ENCODE measurements at regions not wholly inside any gene's neighbourhood (a gene's known extent, or its start where the extent isn't known, plus 50 kb on each side); places are given as distances from the start of the nearest gene placed in this dataset.

- Histone ChIP-seq H3K9me2 (no peaks in the 10 kb centered on the region), H3K27me3 (ENCODE audit: insufficient read depth) (no peaks in the 10 kb centered on the region), H3K4me1 (ENCODE audit: control insufficient read depth in 1 of 2, insufficient read depth in 2 of 2, low read depth in 1 of 2, low read length in 1 of 2) (peaks cover 0 to 5% of the 10 kb centered on the region in 2 experiments; a peak in 1 of 4 replicates), H3K9ac (no peak overlapping the region), H3K27ac (ENCODE audit: low read depth in 2 of 2, low read length in 1 of 2) (no peak overlapping the region), H3K36me3 (replicated peaks in 1 of 2; ENCODE audit: control insufficient read depth in 1 of 2, insufficient read depth in 2 of 2, low read length in 1 of 2) (no peaks in the 10 kb centered on the region), H3K9me3 (no peaks in the 10 kb centered on the region), H3F3A (replicated peaks; ENCODE audit: insufficient read depth) (no peaks in the 10 kb centered on the region), H2AFZ (ENCODE audit: low read depth) (no peak overlapping the region), H3K4me2 (no peak overlapping the region), H3K79me2 (ENCODE audit: insufficient read depth) (no peaks in the 10 kb centered on the region), H4K20me1 (ENCODE audit: insufficient read depth) (no peaks in the 10 kb centered on the region), H3K4me3 (ENCODE audit: low read depth in 2 of 2, low read length in 1 of 2) (no peak overlapping the region)
- DNase-seq = no peak
- ChIA-PET CTCF (no interaction called here), POLR2A (no interaction called here)
- 0% methylated on average over 1 of the region's 1 CpG for WGBS (ENCODE audit: low lambda C conversion rate)
- TF ChIP-seq YY1 (IDR thresholded peaks at IDR 0.05; ENCODE audit: low read depth) = no peak
- no peak for TF ChIP-seq REST (IDR thresholded peaks at IDR 0.05; ENCODE audit: low read depth, low read length)
- no peak for TF ChIP-seq MXI1 (IDR thresholded peaks at IDR 0.05; ENCODE audit: low read depth, low read length)
- no peak for TF ChIP-seq SMC3 (IDR thresholded peaks at IDR 0.05; ENCODE audit: low read depth, low read length)
- TF ChIP-seq GATA2 (CRISPR knock-in tag; IDR thresholded peaks at IDR 0.05) = no peak
- no peak for TF ChIP-seq EP300 (IDR thresholded peaks at IDR 0.05; ENCODE audit: borderline replicate concordance in 1 of 2, low read depth in 1 of 2, low read length in 1 of 2)
- TF ChIP-seq, protein P1, sequence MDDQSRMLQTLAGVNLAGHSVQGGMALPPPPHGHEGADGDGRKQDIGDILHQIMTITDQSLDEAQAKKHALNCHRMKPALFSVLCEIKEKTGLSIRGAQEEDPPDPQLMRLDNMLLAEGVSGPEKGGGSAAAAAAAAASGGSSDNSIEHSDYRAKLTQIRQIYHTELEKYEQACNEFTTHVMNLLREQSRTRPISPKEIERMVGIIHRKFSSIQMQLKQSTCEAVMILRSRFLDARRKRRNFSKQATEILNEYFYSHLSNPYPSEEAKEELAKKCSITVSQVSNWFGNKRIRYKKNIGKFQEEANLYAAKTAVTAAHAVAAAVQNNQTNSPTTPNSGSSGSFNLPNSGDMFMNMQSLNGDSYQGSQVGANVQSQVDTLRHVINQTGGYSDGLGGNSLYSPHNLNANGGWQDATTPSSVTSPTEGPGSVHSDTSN (IDR thresholded peaks at IDR 0.05) = no peak
- no peak for TF ChIP-seq RAD21 (IDR thresholded peaks at IDR 0.05; ENCODE audit: low read length)
- no peak for TF ChIP-seq RXRA (IDR thresholded peaks at IDR 0.05; ENCODE audit: borderline replicate concordance, low read depth)
- TF ChIP-seq CHD2 (IDR thresholded peaks at IDR 0.05; ENCODE audit: low read length, partially characterized antibody) = no peak
- TF ChIP-seq, protein P2, sequence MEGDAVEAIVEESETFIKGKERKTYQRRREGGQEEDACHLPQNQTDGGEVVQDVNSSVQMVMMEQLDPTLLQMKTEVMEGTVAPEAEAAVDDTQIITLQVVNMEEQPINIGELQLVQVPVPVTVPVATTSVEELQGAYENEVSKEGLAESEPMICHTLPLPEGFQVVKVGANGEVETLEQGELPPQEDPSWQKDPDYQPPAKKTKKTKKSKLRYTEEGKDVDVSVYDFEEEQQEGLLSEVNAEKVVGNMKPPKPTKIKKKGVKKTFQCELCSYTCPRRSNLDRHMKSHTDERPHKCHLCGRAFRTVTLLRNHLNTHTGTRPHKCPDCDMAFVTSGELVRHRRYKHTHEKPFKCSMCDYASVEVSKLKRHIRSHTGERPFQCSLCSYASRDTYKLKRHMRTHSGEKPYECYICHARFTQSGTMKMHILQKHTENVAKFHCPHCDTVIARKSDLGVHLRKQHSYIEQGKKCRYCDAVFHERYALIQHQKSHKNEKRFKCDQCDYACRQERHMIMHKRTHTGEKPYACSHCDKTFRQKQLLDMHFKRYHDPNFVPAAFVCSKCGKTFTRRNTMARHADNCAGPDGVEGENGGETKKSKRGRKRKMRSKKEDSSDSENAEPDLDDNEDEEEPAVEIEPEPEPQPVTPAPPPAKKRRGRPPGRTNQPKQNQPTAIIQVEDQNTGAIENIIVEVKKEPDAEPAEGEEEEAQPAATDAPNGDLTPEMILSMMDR (IDR thresholded peaks at IDR 0.05) = no peak
- no peak for TF ChIP-seq TAF1 (IDR thresholded peaks at IDR 0.05; ENCODE audit: borderline replicate concordance, low read depth, low read length)
- no peak for TF ChIP-seq GABPA (IDR thresholded peaks at IDR 0.05; ENCODE audit: low read depth)
- no peak for TF ChIP-seq POLR2AphosphoS5 (IDR thresholded peaks at IDR 0.05; ENCODE audit: low read depth, low read length)
- TF ChIP-seq, protein P3, sequence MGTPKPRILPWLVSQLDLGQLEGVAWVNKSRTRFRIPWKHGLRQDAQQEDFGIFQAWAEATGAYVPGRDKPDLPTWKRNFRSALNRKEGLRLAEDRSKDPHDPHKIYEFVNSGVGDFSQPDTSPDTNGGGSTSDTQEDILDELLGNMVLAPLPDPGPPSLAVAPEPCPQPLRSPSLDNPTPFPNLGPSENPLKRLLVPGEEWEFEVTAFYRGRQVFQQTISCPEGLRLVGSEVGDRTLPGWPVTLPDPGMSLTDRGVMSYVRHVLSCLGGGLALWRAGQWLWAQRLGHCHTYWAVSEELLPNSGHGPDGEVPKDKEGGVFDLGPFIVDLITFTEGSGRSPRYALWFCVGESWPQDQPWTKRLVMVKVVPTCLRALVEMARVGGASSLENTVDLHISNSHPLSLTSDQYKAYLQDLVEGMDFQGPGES (IDR thresholded peaks at IDR 0.05; ENCODE audit: low read depth, low read length) = no peak
- no peak for TF ChIP-seq MEF2A (IDR thresholded peaks at IDR 0.05; ENCODE audit: borderline replicate concordance, low read depth)
- TF ChIP-seq, protein P4, sequence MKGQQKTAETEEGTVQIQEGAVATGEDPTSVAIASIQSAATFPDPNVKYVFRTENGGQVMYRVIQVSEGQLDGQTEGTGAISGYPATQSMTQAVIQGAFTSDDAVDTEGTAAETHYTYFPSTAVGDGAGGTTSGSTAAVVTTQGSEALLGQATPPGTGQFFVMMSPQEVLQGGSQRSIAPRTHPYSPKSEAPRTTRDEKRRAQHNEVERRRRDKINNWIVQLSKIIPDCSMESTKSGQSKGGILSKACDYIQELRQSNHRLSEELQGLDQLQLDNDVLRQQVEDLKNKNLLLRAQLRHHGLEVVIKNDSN (IDR thresholded peaks at IDR 0.05; ENCODE audit: borderline replicate concordance, low read depth) = no peak
- no peak for TF ChIP-seq NRF1 (IDR thresholded peaks at IDR 0.05; ENCODE audit: low read depth, low read length)
Observed at GRCh38 chr5:130335117-130335516, 430.9 kb downstream of the CHSY3 start.
